Adipocyte (in vitro differentiated cells): ENCODE measurements at regions not wholly inside any gene's neighbourhood (a gene's known extent, or its start where the extent isn't known, plus 50 kb on each side); places are given as distances from the start of the nearest gene placed in this dataset.

Experiments
- DNase-seq: peaks from one replicate; pipeline ENCODE4 v3.0.0-alpha.2; 2015; ENCODE audit warnings: low read depth
- H3K27me3 ChIP-seq: replicated peaks from 2 replicates; pipeline ENCODE4 v1.7.0; 2013; ENCODE audit warnings: mild to moderate bottlenecking, low read length, moderate library complexity; ENCODE audit not compliant: control insufficient read depth, insufficient read depth
- H3K36me3 ChIP-seq: 2 replicates; pipeline ENCODE4 v1.7.0; 2013; ENCODE audit warnings: low read length, mild to moderate bottlenecking, moderate library complexity; ENCODE audit not compliant: control insufficient read depth, insufficient read depth, severe bottlenecking
- H3K4me1 ChIP-seq: 2 replicates; pipeline ENCODE4 v1.7.0; 2013; ENCODE audit warnings: mild to moderate bottlenecking, low read length, moderate library complexity; ENCODE audit not compliant: control insufficient read depth, insufficient read depth
- H3K4me3 ChIP-seq: 2 replicates; pipeline ENCODE4 v1.7.0; 2013; ENCODE audit warnings: mild to moderate bottlenecking, low read length, moderate library complexity
- H3K9ac ChIP-seq: 2 replicates; pipeline ENCODE4 v1.7.0; 2013; ENCODE audit warnings: mild to moderate bottlenecking, low read length, moderate library complexity
- H3K9me3 ChIP-seq: 2 replicates; pipeline ENCODE4 v1.7.0; 2013; ENCODE audit warnings: mild to moderate bottlenecking, low read length, moderate library complexity; ENCODE audit not compliant: control insufficient read depth

DNA sequence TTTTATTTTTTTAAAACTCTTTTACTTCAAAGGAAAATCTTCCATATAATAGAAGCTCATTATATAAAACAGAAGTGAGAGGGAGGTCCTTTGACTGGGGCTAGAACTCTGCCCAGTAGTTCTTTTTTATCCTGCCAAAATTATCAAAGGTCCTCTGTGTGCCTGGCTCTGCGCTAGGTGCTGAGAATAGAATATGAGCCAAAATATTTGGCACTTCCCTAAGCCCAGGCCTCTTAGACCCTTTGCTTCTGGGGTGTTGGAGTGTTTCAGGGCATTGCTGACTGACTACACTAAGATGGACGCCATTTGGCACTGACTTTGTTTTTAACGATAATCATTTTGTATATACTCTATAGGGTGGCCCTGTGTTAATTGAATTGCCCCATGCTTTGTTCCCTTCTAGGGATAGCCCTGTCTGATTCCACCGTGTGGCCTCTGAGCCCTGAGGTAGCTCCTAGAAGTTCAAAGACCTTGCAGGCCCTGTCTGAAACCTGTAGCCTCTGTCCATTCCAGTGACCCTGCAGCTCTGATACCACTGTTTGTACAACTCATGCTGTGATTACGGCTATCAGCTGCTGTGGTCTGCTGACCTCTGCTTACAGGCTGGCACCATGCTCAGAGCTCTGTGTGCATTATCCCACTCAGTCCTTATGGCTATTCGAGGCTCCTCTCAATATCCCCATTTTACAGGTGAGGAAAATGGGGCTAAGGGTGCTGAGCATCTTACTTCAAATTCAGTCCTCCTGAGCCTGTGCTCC is 84.3 kb upstream of the SHB start:
- H3K4me1 ChIP-seq, result no peaks in the 10 kb centered on the region
- H3K4me3 ChIP-seq, result no peak overlapping the region
- no peak for DNase-seq
- peaks cover 14% of the 10 kb centered on the region for H3K27me3 ChIP-seq
- H3K9ac ChIP-seq, result no peak overlapping the region
- H3K9me3 ChIP-seq, result no peaks in the 10 kb centered on the region
- no peaks in the 10 kb centered on the region for H3K36me3 ChIP-seq

DNA sequence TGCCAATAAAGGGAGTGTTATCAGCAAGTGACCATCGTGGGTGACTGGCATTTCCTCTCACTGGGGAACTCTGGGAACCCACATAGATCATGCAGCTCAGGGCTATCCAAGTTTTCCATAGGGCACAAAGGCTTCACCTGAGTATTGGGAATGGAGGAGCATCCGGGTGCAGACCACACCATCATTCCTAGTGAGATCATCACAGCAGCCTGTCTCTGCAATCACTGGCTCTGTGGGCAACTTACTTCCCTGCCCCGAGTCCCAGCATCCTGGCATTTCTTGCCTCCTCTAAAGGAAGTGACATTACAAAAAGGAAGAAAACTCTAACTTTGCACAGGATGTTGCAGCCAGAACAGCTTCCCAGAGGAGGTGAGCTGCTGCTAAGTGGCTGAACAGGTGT is 80.6 kb upstream of the SHB start:
- peaks cover 4% of the 10 kb centered on the region for H3K9me3 ChIP-seq
- no peaks in the 10 kb centered on the region for H3K36me3 ChIP-seq
- no peak overlapping the region for H3K9ac ChIP-seq
- peaks cover 14% of the 10 kb centered on the region for H3K27me3 ChIP-seq
- no peak overlapping the region for H3K4me3 ChIP-seq
- no peaks in the 10 kb centered on the region for H3K4me1 ChIP-seq
- no peak for DNase-seq

DNA sequence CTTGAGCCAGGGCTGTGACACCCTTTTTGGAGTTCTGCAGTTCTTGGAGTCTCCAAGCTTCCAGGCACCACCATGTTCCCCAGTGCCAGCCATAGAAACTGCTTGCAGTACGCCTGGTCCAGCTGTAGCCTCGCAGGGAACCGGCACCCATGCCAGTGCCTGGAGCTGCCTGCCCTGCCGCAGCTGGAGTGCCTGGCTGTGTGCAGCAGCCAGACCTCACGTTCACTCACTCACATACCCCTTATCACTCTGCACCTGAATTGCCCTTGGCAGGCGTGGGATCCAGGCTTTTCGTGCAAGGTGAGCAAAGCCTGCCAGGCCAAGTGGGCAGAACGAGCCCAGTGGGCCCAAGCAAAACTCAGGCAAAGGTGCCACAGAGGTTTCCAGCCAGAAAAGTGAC is 77.8 kb upstream of the SHB start:
- Histone ChIP-seq H3K27me3 (peaks cover 14% of the 10 kb centered on the region), H3K9ac (no peak overlapping the region), H3K4me1 (peaks cover 7% of the 10 kb centered on the region), H3K9me3 (peaks cover 4% of the 10 kb centered on the region), H3K36me3 (no peaks in the 10 kb centered on the region), H3K4me3 (no peak overlapping the region)
- DNase-seq, result no peak

DNA sequence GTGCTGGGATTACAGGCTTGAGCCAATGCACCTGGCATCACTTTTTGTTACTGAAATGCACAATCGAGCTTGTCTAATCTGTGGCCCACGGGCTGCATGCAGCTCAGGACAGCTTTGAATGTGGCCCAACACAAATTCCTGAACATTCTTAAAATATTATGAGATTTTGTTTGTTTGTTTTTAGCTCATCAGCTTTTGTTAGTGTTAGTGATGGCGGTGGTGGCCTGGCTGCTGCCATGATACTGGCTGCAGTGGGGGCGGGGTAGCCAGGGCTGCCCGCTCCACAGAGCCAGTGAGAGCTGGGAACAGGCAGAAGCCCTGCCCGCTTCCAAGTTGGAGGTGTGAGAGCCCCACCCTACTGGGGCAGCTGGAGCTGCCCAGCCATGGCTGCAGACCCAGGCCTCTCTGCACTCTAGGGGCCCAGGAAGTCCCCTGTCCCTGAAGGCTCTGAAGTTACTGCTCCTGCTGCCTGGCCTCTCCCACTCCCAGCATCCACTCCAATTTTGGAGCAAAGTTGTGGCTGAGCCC is 76.6 kb upstream of the SHB start:
- peaks cover 15% of the 10 kb centered on the region for H3K4me1 ChIP-seq
- no peak overlapping the region for H3K4me3 ChIP-seq
- H3K9me3 ChIP-seq, result peaks cover 4% of the 10 kb centered on the region
- no peak for DNase-seq
- H3K36me3 ChIP-seq, result no peaks in the 10 kb centered on the region
- H3K27me3 ChIP-seq, result peaks cover 14% of the 10 kb centered on the region
- H3K9ac ChIP-seq, result no peak overlapping the region

DNA sequence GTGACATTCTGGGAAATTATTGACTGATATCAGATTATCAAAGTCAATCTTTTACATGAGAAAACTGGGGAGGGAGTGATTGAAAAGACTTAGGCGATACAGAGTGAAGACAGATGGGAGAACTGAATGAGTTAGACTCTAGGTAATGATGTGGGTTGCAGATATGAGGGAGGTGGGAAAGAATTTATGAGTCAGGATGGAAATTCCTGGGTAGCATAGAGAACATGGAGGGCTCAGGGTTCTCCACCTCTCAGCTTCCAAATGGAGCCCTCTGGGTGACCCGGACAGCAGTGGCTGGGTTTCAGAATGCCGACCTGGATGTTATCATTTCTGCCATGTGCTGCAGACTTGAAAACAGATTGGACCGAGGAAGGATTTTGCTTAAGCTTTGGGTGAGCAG is 75.4 kb upstream of the SHB start:
- H3K27me3 ChIP-seq, result peaks cover 13% of the 10 kb centered on the region
- no peak overlapping the region for H3K9ac ChIP-seq
- H3K4me1 ChIP-seq, result peaks cover 15% of the 10 kb centered on the region
- DNase-seq, result peak; percentile 12
- no peak overlapping the region for H3K4me3 ChIP-seq
- no peaks in the 10 kb centered on the region for H3K36me3 ChIP-seq
- peaks cover 4% of the 10 kb centered on the region for H3K9me3 ChIP-seq

DNA sequence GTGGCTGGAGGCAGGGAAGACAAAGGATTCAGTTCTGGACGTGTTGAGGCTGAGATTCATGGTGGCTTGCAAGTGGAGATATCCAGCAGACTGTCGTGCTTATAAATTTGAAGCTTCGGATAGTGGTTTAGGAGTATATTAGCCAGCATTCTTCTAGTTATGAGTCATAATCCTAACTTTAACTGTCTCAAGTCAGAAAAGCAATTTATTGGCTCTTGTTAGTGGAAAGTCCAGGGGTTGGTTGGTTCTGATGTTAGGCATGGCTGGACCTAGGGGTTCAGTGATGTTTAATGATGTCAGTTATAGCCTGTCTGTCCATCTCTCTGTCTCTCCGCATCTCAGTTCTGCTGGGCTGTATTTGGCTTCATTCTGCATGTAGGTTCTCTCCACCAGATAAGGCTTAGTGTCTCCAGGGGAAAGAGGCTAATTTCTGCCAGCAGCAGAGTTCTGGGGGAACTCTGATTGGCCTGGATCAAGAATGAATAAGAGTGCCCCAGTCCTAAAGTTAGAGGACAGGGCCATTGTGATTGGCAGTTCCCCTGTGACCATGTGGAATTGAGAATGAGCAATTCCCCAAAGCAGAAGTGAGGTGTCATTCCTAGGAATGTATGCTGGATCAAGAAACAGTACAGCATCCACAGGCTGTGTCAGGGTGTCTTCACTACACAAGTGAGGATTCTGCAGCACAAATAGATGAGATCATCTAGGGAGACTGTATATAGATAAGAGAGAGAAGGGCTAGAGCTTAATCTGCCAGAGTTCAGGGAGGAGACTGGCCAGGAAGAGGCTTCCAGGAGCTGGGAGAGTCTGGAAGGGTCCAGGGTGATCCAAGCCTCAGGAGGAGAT is 72.9 kb upstream of the SHB start:
- peaks cover 4% of the 10 kb centered on the region for H3K9me3 ChIP-seq
- H3K4me1 ChIP-seq, result peaks cover 15% of the 10 kb centered on the region
- H3K36me3 ChIP-seq, result no peaks in the 10 kb centered on the region
- DNase-seq, result peak; percentile 57
- H3K9ac ChIP-seq, result no peak overlapping the region
- H3K4me3 ChIP-seq, result peak overlapping the region; percentile 30
- peaks cover 22% of the 10 kb centered on the region for H3K27me3 ChIP-seq

DNA sequence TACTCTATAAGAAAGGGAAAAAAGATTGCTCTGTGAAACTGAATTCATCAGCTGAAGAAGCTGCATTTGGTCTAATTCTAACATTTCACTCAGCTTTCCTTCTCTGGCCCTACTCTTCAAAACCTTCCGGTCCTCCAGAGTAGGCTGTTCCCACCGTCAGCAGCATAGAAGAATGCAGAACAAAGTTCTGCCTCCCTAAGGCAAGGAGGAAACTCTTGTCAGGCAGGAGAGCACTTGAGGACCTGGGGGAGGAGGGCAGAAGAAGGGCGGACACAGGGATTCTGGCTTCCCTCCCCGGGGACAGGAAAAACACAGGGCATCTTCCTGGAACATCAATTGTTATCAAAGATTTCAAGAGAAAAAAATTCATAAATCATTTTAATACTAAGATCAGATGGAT is 69.2 kb upstream of the SHB start:
- peaks cover 42% of the 10 kb centered on the region for H3K27me3 ChIP-seq
- DNase-seq, result no peak
- H3K36me3 ChIP-seq, result no peaks in the 10 kb centered on the region
- H3K9me3 ChIP-seq, result no peaks in the 10 kb centered on the region
- H3K4me3 ChIP-seq, result no peak overlapping the region
- H3K9ac ChIP-seq, result no peak overlapping the region
- H3K4me1 ChIP-seq, result peaks cover 15% of the 10 kb centered on the region

DNA sequence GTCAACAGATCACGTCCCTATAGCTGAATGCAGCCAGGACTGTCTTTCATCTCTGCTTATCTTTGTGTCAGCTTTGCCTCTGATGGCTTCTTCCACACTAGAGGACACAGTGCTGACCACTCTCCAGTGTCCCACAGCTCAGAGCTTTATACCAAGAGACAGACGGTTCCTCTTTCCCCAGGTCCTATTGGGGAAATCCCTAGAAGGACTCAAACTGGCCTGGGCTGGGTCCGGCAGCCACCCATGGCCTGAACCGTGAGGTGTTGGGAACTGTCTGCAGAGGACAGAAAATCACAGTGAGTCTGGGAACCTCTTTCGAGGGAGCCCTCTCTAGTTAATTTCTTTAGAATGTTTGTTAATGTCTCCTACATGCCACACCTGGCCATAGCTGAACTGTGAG is 68.3 kb upstream of the SHB start:
- H3K9ac ChIP-seq, result no peak overlapping the region
- H3K9me3 ChIP-seq, result no peaks in the 10 kb centered on the region
- H3K4me3 ChIP-seq, result no peak overlapping the region
- no peaks in the 10 kb centered on the region for H3K36me3 ChIP-seq
- H3K4me1 ChIP-seq, result peaks cover 12% of the 10 kb centered on the region
- no peak for DNase-seq
- peaks cover 50% of the 10 kb centered on the region for H3K27me3 ChIP-seq

DNA sequence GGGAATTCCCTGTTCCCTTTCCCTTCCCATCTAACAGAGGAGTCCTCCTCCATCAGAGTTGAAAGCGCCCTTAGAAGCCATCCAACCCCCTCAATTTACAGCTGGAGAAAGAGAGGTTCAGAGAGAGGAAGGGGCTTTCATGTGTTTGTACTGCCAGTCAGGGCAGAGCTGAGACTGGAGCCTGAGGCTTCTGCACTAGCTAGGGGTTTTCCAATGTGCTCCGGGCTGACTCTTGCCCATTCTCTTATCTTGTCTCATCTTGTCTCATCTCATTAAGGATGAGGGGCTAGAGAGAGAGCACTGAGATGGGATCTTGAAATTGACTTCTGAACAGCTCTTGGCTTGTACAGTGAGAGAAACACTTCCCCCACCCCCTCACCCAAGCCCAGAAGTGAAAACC is 67.4 kb upstream of the SHB start:
- H3K4me1 ChIP-seq, result peaks cover 3% of the 10 kb centered on the region
- H3K9ac ChIP-seq, result no peak overlapping the region
- H3K36me3 ChIP-seq, result no peaks in the 10 kb centered on the region
- H3K9me3 ChIP-seq, result no peaks in the 10 kb centered on the region
- peaks cover 52% of the 10 kb centered on the region for H3K27me3 ChIP-seq
- no peak for DNase-seq
- no peak overlapping the region for H3K4me3 ChIP-seq

DNA sequence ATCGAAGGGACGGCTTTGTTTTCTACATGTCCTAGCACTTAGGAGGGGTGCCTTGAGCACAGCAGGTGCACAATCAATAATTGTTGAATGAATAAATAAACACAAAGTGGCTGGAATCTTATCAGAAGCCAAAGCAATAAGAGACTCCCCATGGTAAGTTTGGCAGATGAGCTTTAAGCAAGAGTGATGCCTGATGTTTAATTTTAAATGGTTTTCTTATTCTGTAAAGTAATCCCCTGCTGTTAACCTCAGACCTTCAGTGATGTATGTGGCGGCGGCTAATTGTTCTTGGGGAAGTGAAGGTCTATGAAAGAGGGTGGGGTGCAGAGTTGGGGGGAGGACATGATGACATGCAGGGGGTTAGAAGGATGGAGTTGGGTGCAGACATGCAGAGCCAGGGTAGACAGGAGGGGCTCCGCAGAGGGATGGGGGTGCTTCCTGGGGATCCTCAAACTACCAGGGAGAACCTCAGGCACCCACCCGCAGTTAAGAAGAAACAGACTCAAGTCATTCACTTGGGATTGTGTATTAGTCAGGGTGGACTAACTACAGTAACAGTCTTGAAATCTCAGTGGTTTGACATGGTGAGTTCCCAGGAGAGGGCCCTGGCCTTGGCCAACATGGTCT is 65.7 kb upstream of the SHB start:
- no peaks in the 10 kb centered on the region for H3K4me1 ChIP-seq
- H3K4me3 ChIP-seq, result no peak overlapping the region
- no peak overlapping the region for H3K9ac ChIP-seq
- no peaks in the 10 kb centered on the region for H3K36me3 ChIP-seq
- no peaks in the 10 kb centered on the region for H3K9me3 ChIP-seq
- DNase-seq, result no peak
- H3K27me3 ChIP-seq, result peaks cover 50% of the 10 kb centered on the region

DNA sequence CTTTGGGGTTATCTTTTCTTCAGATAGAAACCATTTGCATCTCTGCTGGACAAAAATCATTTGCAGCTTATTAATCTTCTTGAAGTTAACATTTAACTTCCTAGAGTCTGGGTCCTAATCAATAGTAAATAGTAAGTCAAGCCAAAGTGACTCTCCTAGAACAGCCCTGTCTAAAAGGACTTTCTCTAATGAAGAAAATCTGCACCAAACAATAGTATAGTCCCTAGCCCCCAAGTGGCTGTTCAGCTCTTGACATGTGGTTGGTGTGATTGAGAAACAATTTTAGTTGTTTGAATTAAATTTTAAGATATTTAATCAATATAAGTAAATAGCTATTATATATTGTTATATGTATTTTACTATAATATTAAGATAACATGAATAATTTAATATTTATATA is 64.6 kb upstream of the SHB start:
- Histone ChIP-seq H3K4me3 (no peak overlapping the region), H3K4me1 (no peaks in the 10 kb centered on the region), H3K27me3 (peaks cover 61% of the 10 kb centered on the region), H3K9ac (no peak overlapping the region), H3K9me3 (no peaks in the 10 kb centered on the region), H3K36me3 (no peaks in the 10 kb centered on the region)
- DNase-seq, result no peak
